HCT116 (cell line): ENCODE measurements at regions not wholly inside any gene's neighbourhood (a gene's known extent, or its start where the extent isn't known, plus 50 kb on each side); places are given as distances from the start of the nearest gene placed in this dataset.

Experiments used
- ATAC-seq: fragments of 200-7000 bp; cut with Tn5 transposase; 2 replicates; pipeline ENCODE4 v1.9.1; 2020; ENCODE audit warnings: mild to moderate bottlenecking, moderate library complexity
- BruUV-seq: library from RNA; stranded (reverse); fragments of 400-500 nt; replicated peaks from 2 replicates; lab custom pipeline; 2021; lab: Mats Ljungman, UMichigan
- CTCF ChIA-PET: fragments of 300-600 bp; sonication (Branson Sonifier 250); formaldehyde crosslinking; loops from one replicate; lab custom pipeline; 2021; ENCODE audit warnings: antibody characterized with exemption; lab: Charles Lee
- POLR2A ChIA-PET: fragments of 300-600, 350-600 bp; sonication (Branson Sonifier 250); formaldehyde crosslinking; loops from one replicate; lab custom pipeline; 2021; ENCODE audit warnings: antibody characterized with exemption; lab: Charles Lee
- RAD21 ChIA-PET, 2 experiments: fragments of 300-600 bp; sonication (Branson Sonifier 250); formaldehyde crosslinking; loops; one replicate each; lab custom pipeline; 2023; ENCODE audit warnings: low total read pairs in 2 of 2; ENCODE audit not compliant: uncharacterized antibody in 2 of 2, unreplicated experiment in 2 of 2, low non-redundant PET in 1 of 2; lab: Charles Lee
- DNase-seq: peaks from one replicate; pipeline ENCODE4 v3.0.0-alpha.2; 2010; ENCODE audit warnings: low read depth, low spot score
- H2AFZ ChIP-seq: fragments of 200-600 bp; shearing (Covaris generic), sonication (generic); 2 replicates; pipeline ENCODE4 v1.6.1; 2017; ENCODE audit warnings: low read depth, mixed run types, mixed read lengths, antibody characterized with exemption, low read length; ENCODE audit not compliant: poor library complexity, severe bottlenecking
- H3K27ac ChIP-seq: 2 replicates; pipeline ENCODE4 v1.5.1; 2012; ENCODE audit warnings: low read depth, low read length
- H3K27me3 ChIP-seq: fragments of 200-600 bp; sonication (generic); 2 replicates; pipeline ENCODE4 v1.6.1; 2016; ENCODE audit warnings: mixed run types, low read length, mixed read lengths; ENCODE audit not compliant: insufficient read depth
- H3K36me3 ChIP-seq, 2 experiments: fragments of 200-500 bp in 1 of 2; fragments of 200-600 bp in 1 of 2; sonication (Bioruptor generic) in 1 of 2; sonication (generic) in 1 of 2; 2 replicates each; pipeline versions ENCODE4 v1.5.1 to v1.6.1; 2014 to 2016; ENCODE audit warnings: low read length in 2 of 2, inconsistent platforms in 1 of 2, mixed read lengths in 1 of 2, mixed run types in 1 of 2; ENCODE audit not compliant: insufficient read depth in 2 of 2, control insufficient read depth in 1 of 2
- H3K4me1 ChIP-seq, 2 experiments: fragments of 200-600 bp in 1 of 2; sonication (generic) in 1 of 2; 2 replicates each; pipeline versions ENCODE4 v1.5.1 to v1.6.1; 2012 to 2017; ENCODE audit warnings: low read length in 2 of 2, inconsistent platforms in 1 of 2, mild to moderate bottlenecking in 1 of 2, mixed read lengths in 1 of 2, mixed run types in 1 of 2, moderate library complexity in 1 of 2; ENCODE audit not compliant: insufficient read depth in 2 of 2, control insufficient read depth in 1 of 2
- H3K4me2 ChIP-seq: fragments of 200-600 bp; sonication (generic); 2 replicates; pipeline ENCODE4 v1.6.1; 2017; ENCODE audit warnings: mixed run types, low read length, mixed read lengths
- H3K4me3 ChIP-seq, 2 experiments: fragments of 200-600 bp in 1 of 2; sonication (generic) in 1 of 2; replicated peaks in 1 of 2; 2 replicates each; pipeline ENCODE4 v1.5.1; 2011 to 2016; ENCODE audit warnings: low read length in 2 of 2, control low read depth in 1 of 2, low read depth in 1 of 2, mild to moderate bottlenecking in 1 of 2, mixed read lengths in 1 of 2, mixed run types in 1 of 2
- H3K79me2 ChIP-seq: fragments of 200-600 bp; sonication (generic); 2 replicates; pipeline ENCODE4 v1.6.1; 2017; ENCODE audit warnings: mild to moderate bottlenecking, mixed run types, low read length, moderate library complexity, mixed read lengths; ENCODE audit not compliant: insufficient read depth
- H3K9ac ChIP-seq: fragments of 200-600 bp; sonication (generic); 2 replicates; pipeline ENCODE4 v1.6.1; 2016; ENCODE audit warnings: low read length, mixed read lengths
- H3K9me2 ChIP-seq: fragments of 200-600 bp; sonication (generic), shearing (Covaris generic); 2 replicates; pipeline ENCODE4 v1.6.1; 2017; ENCODE audit warnings: mixed run types, mild to moderate bottlenecking, moderate library complexity; ENCODE audit not compliant: insufficient read depth
- H3K9me3 ChIP-seq, 2 experiments: fragments of 200-500 bp in 1 of 2; fragments of 200-600 bp in 1 of 2; sonication (Bioruptor generic) in 1 of 2; sonication (generic) in 1 of 2; 2 replicates each; pipeline ENCODE4 v1.6.1; 2014 to 2017; ENCODE audit warnings: low read length in 2 of 2, mixed read lengths in 2 of 2, inconsistent platforms in 1 of 2, low read depth in 1 of 2, mild to moderate bottlenecking in 1 of 2, mixed run types in 1 of 2, moderate library complexity in 1 of 2; ENCODE audit not compliant: control insufficient read depth in 1 of 2, insufficient read depth in 1 of 2
- H4K20me1 ChIP-seq: fragments of 200-600 bp; sonication (generic), shearing (Covaris generic); 2 replicates; pipeline ENCODE4 v1.6.1; 2017; ENCODE audit warnings: mixed run types, mild to moderate bottlenecking, moderate library complexity; ENCODE audit not compliant: insufficient read depth
- ATF3 ChIP-seq: IDR thresholded peaks from 2 replicates; pipeline ENCODE4 v1.6.1; 2012
- CBX3 ChIP-seq: IDR thresholded peaks from 2 replicates; pipeline ENCODE4 v1.6.1; 2012; ENCODE audit warnings: low read depth
- EGR1 ChIP-seq: IDR thresholded peaks from 2 replicates; pipeline ENCODE4 v1.6.1; 2012; ENCODE audit warnings: low read depth
- EZH2 ChIP-seq: fragments of 200-600 bp; sonication (generic); IDR thresholded peaks from 2 replicates; pipeline ENCODE4 v1.6.1; 2017; ENCODE audit warnings: antibody characterized with exemption, mixed run types
- FOSL1 ChIP-seq: IDR thresholded peaks from 2 replicates; pipeline ENCODE4 v1.6.1; 2012; ENCODE audit warnings: low read depth
- JUND ChIP-seq: IDR thresholded peaks from 2 replicates; pipeline ENCODE4 v1.6.1; 2012
- MAX ChIP-seq: IDR thresholded peaks from 2 replicates; pipeline ENCODE4 v1.6.1; 2012
- POLR2A ChIP-seq: IDR thresholded peaks from 2 replicates; pipeline ENCODE4 v1.7.0; 2011; ENCODE audit warnings: borderline replicate concordance; ENCODE audit not compliant: insufficient read depth, insufficient read length; ENCODE audit errors: extremely low read depth
- POLR2AphosphoS5 ChIP-seq: IDR thresholded peaks from 2 replicates; pipeline ENCODE4 v1.6.1; 2011; ENCODE audit warnings: mild to moderate bottlenecking, low read depth, low read length, moderate library complexity
- RAD21 ChIP-seq: IDR thresholded peaks from 2 replicates; pipeline ENCODE4 v1.6.1; 2012; ENCODE audit warnings: low read depth, mild to moderate bottlenecking
- REST ChIP-seq: IDR thresholded peaks from 2 replicates; pipeline ENCODE4 v1.6.1; 2012; ENCODE audit warnings: low read depth
- SIN3A ChIP-seq: IDR thresholded peaks from 2 replicates; pipeline ENCODE4 v1.6.1; 2012; ENCODE audit warnings: low read depth
- SP1 ChIP-seq: IDR thresholded peaks from 2 replicates; pipeline ENCODE4 v1.6.1; 2012; ENCODE audit warnings: low read depth
- SRF ChIP-seq: IDR thresholded peaks from 2 replicates; pipeline ENCODE4 v1.6.1; 2012; ENCODE audit warnings: low read depth
- YY1 ChIP-seq: IDR thresholded peaks from 2 replicates; pipeline ENCODE4 v1.6.1; 2011; ENCODE audit warnings: low read length, low read depth, moderate library complexity, mild to moderate bottlenecking; ENCODE audit not compliant: insufficient replicate concordance; ENCODE audit errors: extremely low read depth
- ZFX ChIP-seq: fragments of 450-650 bp; IDR thresholded peaks from 2 replicates; pipeline ENCODE4 v1.6.1; 2017
- ZNF274 ChIP-seq: fragments of 200-500 bp; sonication (Bioruptor generic); IDR thresholded peaks from 2 replicates; pipeline ENCODE4 v1.6.1; 2014; ENCODE audit warnings: mild to moderate bottlenecking, low read depth, low read length, inconsistent platforms
- intact Hi-C: fragments of 100-400 bp; cut with micrococcal nuclease; formaldehyde crosslinking; loops from 2 replicates; pipeline ENCODE4 v1.10.0; 2022

GRCh38 chr1:216785737-216786136 lies 62.5 kb upstream of the ESRRG start:
- no TSS peak for BruUV-seq
- POLR2A ChIA-PET = no interaction called here

GRCh38 chr1:216785221-216785620 lies 62.0 kb upstream of the ESRRG start:
- H3K27ac ChIP-seq = no peak overlapping the region
- H3K9ac ChIP-seq = no peak overlapping the region
- ATAC-seq (no peak), DNase-seq (no peak)
- intact Hi-C loops = no loop called here
- ChIA-PET RAD21 (no interaction called here), POLR2A (no interaction called here), CTCF (no interaction called here)
- no peaks in the 10 kb centered on the region for H3K9me3 ChIP-seq
- no peaks in the 10 kb centered on the region for H4K20me1 ChIP-seq
- no peak overlapping the region for H3K4me2 ChIP-seq
- H3K79me2 ChIP-seq = no peaks in the 10 kb centered on the region
- no peak overlapping the region for H2AFZ ChIP-seq
- no peak overlapping the region for H3K4me3 ChIP-seq
- H3K36me3 ChIP-seq = no peaks in the 10 kb centered on the region
- no peaks in the 10 kb centered on the region for H3K9me2 ChIP-seq
- H3K27me3 ChIP-seq = no peaks in the 10 kb centered on the region
- no TSS peak for BruUV-seq
- no peaks in the 10 kb centered on the region for H3K4me1 ChIP-seq
- TF ChIP-seq EZH2 (no peak), POLR2AphosphoS5 (no peak), CBX3 (no peak), MAX (no peak), SRF (no peak), ZNF274 (no peak), ZFX (no peak), POLR2A (no peak), REST (no peak), YY1 (no peak), ATF3 (no peak), EGR1 (no peak)

More at GRCh38 chr1:216785737-216786136, 62.5 kb upstream of the ESRRG start:
- no peaks in the 10 kb centered on the region for H3K9me2 ChIP-seq
- CTCF ChIA-PET = no interaction called here
- TF ChIP-seq SIN3A (no peak), JUND (no peak), RAD21 (no peak), YY1 (no peak), ZFX (no peak), MAX (no peak), CBX3 (no peak), FOSL1 (no peak), SP1 (no peak), ZNF274 (no peak), POLR2AphosphoS5 (no peak), ATF3 (no peak)
- no peak overlapping the region for H3K4me2 ChIP-seq
- H3K4me3 ChIP-seq = no peak overlapping the region
- no peak overlapping the region for H3K9ac ChIP-seq
- ATAC-seq (no peak), DNase-seq (no peak)
- H3K9me3 ChIP-seq = no peaks in the 10 kb centered on the region
- no peaks in the 10 kb centered on the region for H3K27me3 ChIP-seq
- no peaks in the 10 kb centered on the region for H4K20me1 ChIP-seq
- no peaks in the 10 kb centered on the region for H3K79me2 ChIP-seq
- H3K27ac ChIP-seq = no peak overlapping the region
- H3K36me3 ChIP-seq = no peaks in the 10 kb centered on the region
- H3K4me1 ChIP-seq = no peaks in the 10 kb centered on the region
- no peak overlapping the region for H2AFZ ChIP-seq
- intact Hi-C loops = no loop called here
- RAD21 ChIA-PET = no interaction called here
